HG02571 (cell line): ENCODE measurements at regions not wholly inside any gene's neighbourhood (a gene's known extent, or its start where the extent isn't known, plus 50 kb on each side); places are given as distances from the start of the nearest gene placed in this dataset.

Experiments
- ATAC-seq: cut with Tn5 transposase; IDR thresholded peaks from one replicate; pipeline ENCODE4 v1.9.1; 2021; ENCODE audit warnings: mild to moderate bottlenecking, moderate library complexity; ENCODE audit not compliant: unreplicated experiment

DNA sequence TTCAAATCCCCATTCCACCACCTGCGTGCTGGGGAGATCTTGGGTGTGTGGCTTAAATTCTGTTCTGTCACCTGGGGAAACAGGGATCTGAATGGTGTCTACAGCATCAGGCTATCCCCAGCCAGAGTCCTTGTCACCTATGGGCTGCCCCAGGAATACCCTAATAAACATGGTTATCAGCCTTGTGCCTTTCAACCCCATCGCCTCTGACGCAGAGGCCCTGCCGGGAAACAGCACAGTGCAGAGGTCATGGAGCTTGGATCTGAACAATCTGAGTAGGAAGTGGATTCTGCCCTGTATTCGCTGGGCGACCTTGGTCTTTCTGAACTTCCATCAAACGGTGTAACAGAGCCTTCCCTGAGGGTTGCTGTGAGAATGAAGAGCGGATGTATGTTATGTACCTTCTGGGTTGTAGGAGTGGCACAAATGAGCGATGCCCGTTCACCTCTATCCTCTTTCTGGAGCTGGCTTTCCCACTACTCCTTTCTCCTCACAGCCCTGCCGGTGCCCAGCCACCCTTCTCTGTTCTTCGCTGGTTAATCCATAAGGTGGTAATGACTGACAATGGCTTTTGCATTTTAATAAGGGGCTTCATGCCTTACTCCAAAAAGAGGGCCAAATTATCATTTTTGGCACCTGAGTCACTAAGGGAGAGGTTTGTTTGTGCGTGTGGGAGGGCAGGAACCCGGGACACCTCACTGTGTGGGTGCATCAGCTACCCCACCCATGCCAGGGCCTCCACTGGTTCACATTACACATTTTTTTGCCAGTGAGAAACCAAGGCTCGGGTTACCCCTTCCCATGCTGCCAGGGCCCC is 256.5 kb downstream of the MYCN start:
- no peak for ATAC-seq

GRCh38 chr2:16195681-16196070 is 255.3 kb downstream of the MYCN start:
- ATAC-seq, result no peak

GRCh38 chr2:16194931-16195680 is 254.8 kb downstream of the MYCN start:
- ATAC-seq, result no peak

DNA sequence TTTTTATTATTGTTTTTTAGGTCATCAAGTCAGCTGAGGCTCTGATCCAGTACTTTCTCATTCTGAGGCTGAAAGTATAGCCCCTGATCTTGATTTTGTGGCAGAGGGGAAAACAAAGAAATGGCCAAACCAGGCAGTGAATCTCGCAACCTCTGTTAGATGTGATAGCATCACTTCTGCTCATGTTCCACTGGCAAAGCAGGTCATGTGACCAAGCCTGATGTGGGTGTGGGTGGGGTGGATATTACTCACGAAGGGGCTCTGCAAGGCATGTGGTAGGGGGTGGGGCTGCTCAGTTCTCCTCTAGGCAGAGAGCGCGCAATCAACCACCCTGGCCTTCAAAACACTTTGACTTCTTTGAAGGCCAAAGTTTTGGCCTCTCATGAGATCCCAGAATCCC is 254.2 kb downstream of the MYCN start:
- ATAC-seq, result no peak

GRCh38 chr2:16194096-16194390 is 253.7 kb downstream of the MYCN start:
- ATAC-seq, result no peak

DNA sequence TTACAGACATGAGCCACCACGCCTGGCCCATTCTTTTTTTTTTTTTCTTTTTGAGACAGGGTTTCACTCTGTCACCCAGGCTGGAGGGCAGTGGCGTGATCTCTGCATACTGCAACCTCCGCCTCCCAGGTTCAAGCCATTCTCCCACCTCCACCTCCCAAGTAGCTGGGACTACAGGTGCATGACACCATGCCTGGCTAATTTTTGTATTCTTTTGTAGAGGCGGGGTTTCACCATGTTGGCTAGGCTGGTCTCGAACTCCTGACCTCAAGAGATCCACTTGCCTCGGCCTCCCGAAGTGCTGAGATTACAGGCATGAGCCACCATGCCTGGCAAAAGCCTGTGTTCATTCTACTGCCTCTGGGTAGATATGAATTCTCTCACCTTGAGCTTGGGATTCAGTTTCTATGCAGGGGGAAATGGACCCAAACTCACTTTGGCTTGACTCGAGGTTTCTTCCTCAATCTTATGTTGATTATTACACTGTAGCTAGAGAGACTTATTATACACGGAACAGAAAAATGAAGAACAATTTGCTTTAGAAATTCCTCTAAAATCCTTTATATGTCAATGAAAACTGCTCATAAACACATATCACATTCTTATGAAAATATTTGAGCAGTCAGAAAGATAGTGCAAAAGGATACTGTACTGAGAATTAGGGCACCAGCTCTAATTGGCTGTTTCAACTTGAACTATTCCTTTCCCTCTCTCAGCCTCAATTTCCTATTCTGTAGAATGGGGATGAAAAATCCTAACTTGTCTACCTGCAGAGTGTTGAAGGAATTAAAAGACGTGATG is 252.3 kb downstream of the MYCN start:
- ATAC-seq, result no peak

GRCh38 chr2:16191431-16192200 is 251.3 kb downstream of the MYCN start:
- ATAC-seq, result no peak

GRCh38 chr2:16190446-16191270 is 250.3 kb downstream of the MYCN start:
- ATAC-seq, result no peak

DNA sequence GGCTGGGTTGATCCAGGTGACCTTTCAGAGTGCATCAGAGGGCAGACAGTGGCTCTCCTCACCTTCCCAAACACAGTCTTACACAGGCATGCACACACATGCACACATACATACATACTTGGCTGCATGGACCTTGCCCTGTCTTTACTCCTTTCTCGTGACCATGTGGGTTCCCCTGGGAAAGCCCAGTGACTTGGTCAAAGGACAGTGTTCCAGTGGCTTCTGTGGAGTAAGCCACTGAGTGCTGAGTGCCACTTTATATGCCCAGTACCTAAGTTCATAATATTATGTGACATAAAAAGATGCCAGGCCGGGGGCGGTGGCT is 249.4 kb downstream of the MYCN start:
- no peak for ATAC-seq

- no peak for ATAC-seq
Measured at GRCh38 chr2:16189029-16189835, 248.9 kb downstream of the MYCN start.

DNA sequence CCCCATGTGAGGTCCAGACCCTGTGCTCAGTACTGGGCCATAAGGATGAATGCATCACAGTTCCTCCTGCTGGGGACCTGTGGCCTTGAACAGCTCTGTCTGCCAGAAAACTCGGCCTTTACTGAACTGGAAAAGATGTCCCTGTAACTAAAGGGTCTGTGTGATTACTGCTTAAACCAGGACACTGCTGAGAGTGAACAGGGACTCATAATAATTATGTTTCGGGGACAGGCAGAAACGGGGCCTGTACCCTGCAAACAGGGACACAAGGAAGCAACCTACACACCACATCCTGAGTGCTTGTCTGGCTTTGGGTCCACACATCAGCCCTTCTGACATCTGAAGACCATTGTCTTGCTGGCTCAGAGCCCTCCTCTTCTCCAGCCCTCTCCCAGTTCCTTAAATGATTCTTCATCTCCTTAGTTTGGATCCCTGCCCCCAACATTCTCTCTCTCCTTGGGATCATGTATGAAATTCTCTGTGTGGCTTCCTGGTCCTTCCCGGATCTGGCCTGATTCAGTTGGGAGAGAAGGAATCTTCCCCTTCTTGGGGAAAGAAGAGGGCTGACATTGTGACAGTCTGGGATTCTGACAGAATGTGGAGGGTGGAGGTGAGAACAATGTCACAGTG is 248.0 kb downstream of the MYCN start:
- no peak for ATAC-seq

GRCh38 chr2:16187482-16187817 is 247.1 kb downstream of the MYCN start:
- ATAC-seq, result no peak

GRCh38 chr2:16186661-16187481 is 246.5 kb downstream of the MYCN start:
- no peak for ATAC-seq

DNA sequence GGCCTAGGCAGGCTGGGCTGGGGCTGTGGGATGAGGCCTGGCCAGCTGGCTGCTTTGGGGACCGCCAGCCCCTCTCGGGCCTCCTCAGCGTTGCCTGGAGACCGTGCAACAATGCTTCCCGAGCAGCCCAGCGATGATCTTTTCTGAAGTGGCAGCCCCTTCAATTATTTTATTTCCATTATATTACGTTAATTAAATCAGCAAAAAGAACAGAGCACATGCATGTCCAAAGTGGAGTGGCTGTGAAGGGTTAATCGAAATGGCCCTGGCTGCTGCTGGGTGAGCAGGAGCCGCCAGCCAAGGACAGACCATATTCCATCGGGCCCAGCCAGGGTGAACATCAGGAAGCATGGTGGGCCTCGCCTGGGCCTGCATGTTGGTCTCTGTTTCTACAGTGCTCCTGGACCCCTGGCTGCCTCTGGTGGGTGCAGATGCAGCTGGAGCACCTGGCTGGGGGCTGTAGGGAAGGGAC is 245.5 kb downstream of the MYCN start:
- no peak for ATAC-seq

DNA sequence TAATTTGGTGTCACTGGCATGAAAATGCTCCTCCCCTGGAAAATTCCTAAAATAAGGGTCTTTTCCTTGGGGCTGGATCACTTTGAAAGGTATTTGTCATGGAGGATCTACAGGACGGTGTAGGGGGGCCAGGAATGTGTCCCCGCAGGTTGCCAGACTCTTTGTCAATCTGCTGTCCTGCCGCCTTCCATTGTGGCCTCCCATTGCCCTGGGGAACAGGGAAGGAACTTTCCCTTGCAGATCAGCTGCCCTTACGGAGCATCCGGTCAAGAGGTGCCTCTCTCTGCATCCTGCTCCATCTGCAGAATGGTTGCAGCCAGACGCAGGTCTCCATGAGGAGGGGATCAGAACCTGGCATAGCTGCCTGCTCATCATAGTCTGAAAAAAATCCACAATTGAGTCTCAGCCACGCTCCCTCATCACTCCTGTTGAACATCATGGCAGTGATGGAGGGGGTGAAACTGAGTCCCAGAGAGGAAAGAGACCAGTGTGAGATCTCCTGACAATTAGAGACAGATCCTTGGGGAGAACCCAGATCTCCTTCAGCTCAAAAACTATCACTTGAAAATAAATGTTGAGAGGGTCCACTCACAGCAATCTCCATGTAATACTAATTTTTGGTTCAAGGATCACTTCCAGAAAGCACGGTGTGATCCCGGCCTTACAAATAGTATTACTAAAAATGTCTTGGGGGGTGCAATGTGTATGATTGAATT is 244.8 kb downstream of the MYCN start:
- ATAC-seq, result no peak

- ATAC-seq, result no peak
Measured at GRCh38 chr2:16184341-16184890, 244.1 kb downstream of the MYCN start.

DNA sequence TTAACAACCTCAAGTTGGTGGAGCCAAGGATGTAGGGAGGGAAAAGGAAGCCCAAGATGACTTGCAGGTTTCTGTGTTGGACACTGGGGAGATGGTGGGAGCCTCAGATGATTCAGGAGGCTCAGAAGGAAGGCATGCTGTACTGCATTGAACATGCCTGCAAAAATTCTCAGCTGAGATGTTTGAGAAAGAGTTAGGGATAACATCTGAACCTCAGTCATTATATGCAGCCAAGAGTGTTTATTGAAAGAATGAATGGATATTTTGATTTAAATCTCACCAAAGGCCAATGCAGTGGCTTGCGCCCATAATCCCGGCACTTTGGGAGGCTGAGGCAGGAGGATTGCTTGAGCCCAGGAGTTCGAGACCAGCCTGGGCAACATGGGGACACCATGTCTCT is 243.0 kb downstream of the MYCN start:
- ATAC-seq, result no peak
